ENCODE measurements at regions not wholly inside any gene's neighbourhood (a gene's known extent, or its start where the extent isn't known, plus 50 kb on each side); places are given as distances from the start of the nearest gene placed in this dataset.

DNA sequence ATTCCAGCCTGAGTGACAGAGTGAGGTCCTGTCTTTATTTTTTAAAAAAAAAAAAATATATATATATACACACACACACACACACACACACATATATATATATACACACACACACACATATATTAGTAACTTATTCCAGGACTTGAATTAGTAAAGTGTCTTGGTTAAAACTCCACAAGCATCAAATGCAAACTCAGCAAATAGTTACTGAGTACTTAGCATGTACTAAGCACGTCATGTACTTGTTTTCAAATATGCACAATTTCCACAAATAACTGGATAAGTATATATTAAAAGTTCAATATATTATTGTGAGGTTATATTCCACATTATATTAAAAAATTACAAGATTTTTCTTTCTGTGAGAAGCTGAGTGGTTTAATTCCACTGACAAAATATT is 304.7 kb downstream of the ZEB2 start:
- DNase-seq (ENCODE audit: low spot score), result no peak

DNA sequence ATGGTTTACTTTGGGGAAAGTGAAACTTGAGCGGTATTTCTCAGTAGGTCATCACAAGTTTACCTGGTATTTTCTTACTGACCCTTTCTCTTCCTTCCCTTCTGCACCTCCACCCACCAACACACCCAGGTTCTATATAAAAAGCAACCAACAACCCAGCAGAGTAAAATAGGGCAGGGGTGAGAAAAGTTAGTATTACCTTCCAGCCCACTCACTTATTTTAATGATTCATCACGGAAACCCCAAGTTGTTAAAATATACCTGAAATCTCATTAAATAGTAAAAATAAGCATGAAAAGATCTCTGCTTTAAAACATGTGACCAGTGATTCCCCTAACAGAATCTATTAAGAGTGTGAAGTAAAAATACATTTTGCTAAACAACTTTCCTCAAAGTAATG is 306.1 kb downstream of the ZEB2 start:
- DNase-seq (ENCODE audit: low spot score), result no peak

DNA sequence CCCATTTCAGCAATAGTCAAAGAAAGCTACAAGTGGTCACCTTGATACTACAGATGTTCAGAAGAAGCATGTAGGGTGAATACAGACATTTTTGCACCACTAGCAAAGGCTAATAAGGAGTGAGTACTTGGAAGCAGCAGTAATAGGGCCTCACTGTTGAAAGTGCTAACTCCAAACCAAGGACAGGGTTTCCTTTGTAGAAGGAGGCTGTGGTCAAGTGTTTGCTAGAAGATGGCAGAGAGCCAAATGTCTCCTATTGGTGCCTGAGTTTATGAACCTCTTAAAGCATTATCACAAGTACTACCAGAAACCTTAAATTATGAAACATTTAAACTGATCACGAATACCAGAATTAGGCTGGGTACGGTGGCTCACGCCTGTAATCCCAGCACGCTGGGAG is 308.1 kb downstream of the ZEB2 start:
- DNase-seq (ENCODE audit: low spot score), result no peak

DNA sequence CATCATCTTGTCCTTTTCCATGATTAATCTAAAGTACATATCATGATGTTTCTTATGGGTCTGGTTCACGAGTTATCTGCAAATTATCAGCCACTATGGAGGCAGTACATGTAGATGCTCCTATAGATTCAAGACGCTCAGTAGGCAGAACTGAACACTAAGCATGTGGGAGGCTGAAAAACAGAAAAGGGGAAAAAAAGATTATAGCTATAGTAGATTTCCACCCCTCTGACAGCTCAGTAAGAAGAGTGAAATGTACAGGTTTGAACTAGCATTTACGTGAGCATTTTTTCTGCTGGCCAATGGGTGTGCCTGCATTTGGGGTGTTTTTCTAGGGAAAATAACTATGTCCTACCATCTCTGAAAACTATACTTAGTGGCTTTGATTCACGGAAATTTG is 308.9 kb downstream of the ZEB2 start:
- no peak for DNase-seq (ENCODE audit: low spot score)

DNA sequence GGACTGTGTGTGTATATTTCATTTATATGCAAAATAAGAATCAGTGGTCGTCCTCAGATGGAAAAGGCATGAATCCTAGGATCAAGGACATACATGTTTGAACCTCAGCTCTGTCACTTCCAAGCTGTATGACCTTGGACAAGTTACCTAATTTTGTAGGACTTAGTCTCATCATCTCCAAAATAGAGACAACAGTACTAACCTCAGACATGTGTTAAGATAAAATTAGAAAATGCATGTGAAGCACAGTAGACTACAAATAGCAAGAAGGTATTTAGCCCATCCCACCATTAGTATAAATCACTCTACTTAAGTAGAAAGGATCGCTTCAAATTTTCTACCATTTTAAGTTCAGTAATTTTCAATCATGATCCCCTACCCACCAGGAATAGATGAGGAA is 309.8 kb downstream of the ZEB2 start:
- no peak for DNase-seq (ENCODE audit: low spot score)

DNA sequence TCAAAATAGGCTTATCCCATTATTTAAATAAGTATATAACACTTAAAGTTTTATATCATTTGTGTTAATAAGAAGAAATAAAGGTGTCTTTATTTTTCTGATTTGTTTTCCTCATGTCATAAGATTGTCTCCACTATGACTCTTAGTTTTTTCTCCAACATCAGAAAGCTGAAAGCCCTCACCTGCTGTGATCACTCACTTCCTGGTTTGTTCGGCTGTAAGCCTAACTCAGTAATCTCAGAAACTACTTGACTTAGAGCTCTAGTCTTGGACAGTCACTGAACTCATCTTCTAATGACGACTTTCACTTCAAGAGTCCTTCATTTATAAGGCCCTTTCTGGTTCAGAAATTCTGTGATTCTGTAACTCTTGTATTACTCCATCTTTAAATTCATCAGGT is 311.0 kb downstream of the ZEB2 start:
- DNase-seq (ENCODE audit: low spot score), result no peak

DNA sequence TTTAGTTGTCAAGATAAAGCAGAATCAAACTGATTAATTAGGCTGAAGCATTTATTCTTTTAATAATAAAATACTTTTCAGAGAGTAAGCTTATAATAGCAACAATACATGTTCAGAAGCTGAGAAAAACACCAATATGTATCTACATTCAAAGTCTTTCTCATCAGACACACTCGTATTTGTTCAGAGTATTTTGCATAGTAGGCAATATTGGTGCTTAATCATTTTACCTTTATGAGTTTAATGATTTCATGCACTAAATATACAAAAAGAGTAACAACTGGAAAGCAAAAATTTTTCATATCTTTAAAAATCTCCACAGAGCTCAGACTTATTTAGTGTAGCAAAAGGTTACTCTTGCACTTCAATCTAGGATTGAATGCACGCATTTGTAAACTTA is 313.9 kb downstream of the ZEB2 start:
- no peak for DNase-seq (ENCODE audit: low spot score)

DNA sequence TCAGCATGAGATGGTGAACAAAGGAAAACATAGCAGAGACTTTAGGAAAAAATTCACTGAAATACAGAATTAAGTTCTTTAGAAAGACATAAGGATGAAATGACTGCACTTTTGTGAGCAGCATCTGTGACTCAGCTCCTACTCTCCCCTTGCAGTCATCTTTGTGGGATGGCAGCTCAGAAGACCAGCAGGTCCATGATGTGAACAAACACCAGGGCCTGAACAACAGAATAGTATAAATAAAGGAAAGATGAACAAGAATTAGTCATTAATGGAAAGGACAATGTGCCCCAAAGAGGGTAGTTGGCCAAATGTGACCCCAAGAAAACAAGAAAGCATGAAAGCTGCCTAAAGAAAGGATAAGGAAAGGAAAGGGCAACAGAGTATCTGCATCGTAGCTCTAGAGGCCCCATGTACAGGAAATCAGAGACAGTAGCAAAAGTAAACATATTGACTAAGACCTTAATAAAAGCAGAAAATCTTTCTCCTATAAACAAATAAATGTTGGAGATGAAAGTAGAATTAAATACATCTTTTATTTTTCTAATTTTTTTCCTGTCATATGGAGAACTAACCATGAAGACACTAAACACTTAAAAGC is 318.0 kb downstream of the ZEB2 start:
- no peak for DNase-seq (ENCODE audit: low spot score)

DNA sequence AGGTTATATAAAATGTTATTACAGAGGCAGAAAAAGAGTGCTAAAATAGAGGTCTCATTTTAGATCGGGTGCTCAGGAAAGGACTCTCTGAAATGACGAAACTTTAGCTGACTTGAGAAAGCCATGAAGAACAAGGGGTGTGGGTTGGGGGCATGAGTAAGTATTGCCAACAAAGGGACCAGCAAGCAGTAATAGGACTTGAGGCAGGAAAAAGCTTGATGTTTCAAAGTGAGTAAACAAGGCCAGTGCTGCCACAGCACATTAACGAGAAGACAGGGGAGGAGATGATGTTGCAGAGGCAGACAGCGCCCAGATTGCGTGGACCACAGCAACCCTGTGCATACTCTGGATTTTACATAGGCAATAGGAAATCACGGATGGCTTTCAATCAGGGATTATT is 318.8 kb downstream of the ZEB2 start:
- no peak for DNase-seq (ENCODE audit: low spot score)

DNA sequence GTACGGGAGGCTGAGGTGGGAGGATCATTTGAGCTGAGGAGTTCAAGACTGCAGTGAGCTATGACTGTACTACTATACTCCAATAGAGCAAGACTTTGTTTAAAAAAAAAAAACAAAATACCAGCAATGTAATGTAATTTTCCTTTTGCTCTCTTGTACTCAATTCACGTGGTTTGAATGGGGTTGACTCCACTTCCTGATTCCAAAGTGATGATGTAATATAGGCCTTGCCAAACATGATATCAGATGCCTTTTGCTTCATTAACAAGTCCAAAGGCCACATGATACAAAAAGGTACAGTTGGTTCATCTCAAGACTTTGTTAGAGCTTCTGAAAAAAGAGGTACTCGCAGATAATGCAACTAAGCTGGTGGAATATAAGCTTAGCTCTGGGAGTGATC is 321.8 kb downstream of the ZEB2 start:
- no peak for DNase-seq (ENCODE audit: low spot score)

DNA sequence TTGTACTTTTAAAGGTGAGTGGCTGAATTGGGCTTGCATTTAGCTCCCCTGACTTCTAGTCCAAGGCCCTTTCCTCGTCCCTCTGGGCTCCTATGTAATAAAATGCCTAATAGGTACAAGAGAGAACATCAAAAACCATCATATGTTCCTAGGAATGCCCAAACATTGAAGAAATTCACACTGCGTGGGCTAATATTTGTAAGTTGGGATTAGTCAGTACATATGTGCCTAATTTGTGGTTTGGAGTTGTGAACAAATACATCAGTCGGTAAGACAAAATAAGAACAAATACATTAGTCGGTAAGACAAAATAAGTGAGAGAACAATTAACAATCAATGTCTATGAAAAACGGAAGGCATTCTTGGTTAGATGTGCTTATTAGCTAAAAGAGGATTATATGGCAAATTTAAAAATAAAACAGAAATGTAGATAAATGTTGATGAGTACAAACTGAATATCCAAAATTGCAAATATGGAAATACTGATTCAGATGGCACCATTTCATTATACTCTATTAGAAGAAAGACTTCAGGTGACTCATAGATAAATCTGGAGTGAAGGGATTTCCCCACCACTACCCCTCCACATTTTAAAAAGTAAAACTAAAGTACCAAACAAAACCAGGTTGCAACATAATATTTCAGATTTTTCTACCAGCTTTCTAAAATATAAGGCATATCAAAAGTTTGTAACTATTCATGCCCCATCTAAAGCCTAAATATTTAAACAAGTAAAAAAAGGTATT is 325.4 kb downstream of the ZEB2 start:
- DNase-seq (ENCODE audit: low spot score), result no peak

DNA sequence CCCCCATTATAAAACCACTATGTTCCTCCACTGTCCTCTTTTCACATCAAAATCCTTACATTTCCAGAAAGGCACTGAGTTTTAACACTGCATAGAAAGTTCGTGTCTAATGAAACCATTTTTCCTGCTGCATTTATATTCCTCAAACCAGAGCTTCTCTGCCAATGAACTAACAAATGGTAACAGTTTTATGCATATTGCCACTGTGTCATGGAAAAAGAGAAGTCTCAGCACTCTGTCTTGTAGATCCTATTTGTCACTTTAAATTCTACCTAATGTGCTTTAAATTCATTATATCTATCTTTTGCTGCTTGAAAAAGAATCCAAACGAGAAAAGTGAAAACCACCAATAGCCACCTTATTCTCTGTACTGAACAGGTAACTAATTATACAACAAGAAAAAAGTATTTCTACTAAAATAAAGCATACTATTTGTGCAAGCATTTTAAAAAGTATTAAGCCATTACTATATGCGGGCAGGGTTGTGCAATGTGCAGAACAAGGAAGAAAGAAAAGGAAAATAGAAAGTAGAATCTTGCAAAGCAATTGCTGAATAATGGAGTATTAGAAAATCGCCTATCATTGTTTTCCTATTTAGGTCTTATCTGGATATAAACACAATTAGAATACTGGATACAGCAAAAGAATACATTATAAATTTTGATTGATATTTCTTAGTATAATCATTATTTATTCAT is 328.9 kb downstream of the ZEB2 start:
- DNase-seq (ENCODE audit: low spot score), result no peak

DNA sequence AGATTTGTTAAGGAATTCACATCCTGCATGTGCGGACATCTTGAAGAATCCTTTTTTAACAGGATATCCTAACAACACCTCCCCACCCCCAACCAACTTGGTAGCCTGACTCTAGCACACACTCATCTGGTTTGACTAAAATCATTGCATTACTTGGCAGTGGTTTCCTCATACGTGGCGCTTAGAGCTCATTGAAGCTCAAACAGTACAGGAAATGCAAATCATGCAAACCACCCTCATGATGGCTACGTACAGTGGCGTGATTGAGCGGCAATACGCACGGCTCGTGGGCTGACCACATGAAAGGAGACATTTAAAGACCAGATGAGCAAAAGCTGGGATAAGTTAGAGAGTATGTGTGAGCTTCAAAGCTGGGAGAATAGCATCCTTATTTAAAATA is 336.2 kb downstream of the ZEB2 start:
- DNase-seq (ENCODE audit: low spot score), result no peak

DNA sequence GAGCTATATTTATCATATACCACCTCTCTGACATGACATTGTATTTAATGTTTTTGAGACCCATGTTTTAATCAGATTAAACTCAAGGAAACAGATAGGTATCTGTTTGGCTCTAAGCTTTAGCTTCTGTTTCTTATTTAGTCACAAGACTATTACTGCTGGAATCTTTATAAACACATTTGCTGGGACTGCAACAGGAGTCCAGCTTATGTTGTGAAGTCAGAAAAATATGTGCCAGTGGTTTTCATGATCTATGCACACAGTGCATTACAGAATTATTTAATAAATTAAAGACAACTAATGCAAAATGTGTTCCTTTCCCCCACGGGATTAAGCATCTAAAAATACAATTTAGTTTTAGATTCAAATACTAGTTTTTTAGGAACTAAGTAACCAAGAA is 338.9 kb downstream of the ZEB2 start:
- DNase-seq (ENCODE audit: low spot score), result no peak

DNA sequence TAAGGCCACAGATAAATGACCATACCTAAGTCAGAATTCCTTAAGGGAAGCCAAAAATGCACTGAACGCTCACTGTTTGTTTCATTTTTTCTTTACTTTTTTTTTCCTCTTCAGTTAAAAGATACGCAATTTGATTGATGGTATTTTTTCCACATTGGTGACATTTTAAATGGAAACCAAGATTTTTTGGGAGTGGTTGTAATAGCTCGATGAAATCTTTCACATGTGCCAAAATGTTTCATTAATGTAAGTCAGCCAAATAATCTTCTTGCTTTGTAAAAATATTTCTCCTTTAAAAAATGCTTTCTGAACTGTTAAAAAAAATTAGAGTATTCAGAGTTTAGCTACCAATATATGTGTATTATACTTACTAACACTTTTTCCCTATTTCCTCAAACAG is 339.8 kb downstream of the ZEB2 start:
- no peak for DNase-seq (ENCODE audit: low spot score)

DNA sequence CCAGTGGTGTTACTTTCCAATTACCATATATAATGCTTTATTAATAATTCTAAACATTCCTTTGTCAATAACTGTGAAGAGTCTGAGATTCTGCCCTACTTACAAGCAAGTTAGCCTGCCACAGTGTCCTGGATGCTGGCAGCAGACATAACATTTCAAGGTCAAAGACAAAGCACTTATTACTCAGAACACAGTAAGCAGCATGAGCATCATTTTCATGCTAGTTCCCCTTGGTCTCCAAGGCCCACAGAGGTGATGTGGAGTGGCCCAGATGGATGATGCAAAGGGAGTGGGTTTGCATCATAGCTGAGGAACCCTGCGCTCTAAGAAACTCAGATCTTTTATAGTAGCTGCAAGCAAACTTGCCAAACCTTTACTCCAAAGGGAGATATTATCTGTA is 349.7 kb downstream of the ZEB2 start:
- no peak for DNase-seq (ENCODE audit: low spot score)

DNA sequence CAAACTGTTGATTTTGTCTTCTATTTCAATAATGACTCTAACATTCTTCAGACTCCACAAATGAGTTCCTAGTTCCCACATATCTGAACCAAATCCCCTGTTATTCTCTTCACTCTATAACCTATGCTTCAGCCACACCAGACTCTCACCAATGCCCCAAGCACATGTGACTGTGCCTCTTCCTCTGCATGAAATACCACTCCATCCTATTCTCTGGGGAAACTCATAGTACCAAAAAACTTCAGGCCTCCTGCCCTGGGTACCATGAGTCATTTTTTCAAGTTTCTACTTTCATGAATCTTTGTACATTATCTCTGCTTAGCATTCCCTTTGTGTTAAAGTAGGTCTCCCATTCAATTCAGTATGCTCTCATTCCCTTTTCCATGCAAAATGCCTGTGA is 353.2 kb downstream of the ZEB2 start:
- no peak for DNase-seq (ENCODE audit: low spot score)

DNA sequence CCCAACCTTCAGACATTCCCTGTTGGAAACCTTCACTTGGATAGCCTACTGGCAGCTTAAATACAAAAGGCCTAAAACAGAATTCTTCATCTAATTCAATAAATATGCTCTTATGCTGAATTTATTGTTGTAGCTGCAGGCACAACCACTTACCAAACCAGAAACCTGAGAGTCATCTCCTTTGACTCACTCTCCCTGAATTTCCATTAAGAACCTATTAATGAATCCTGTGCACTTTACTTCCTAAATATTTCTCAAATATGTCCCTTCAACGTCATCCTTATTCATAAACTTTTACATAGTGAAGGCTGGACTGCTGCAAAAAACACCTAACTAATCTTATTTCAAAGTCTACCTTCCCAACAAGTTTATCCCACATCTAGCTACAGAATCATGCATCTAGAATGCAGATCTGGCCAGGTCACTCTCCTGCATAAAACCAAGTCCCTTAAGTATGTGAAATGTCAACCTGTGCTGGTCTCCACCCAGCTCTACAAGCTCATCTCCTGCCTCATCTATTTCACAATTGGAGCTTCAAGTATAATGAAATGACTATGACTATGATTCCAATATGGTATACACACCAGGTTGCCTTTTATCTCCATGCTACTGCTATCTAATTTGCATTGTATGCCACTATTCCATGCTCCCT is 354.2 kb downstream of the ZEB2 start:
- DNase-seq (ENCODE audit: low spot score), result no peak

DNA sequence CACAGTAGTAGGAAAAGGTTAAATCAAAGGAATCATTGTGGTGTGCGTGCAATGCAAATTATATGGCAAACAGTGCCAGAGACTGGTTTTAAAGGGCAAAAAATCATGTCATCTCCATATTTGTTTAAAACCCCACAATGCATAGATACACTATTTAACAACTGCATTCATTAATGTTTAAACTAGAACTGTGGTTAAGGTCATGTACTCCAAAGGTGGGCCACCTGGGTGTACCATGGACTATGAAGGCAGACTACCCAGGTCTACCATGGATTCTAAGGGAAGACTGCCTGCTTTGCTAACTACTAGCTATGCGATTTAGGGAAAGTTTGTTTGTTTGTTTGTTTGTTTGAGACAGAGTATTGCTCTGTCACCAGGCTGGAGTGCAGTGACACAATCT is 356.3 kb downstream of the ZEB2 start:
- DNase-seq (ENCODE audit: low spot score), result no peak

DNA sequence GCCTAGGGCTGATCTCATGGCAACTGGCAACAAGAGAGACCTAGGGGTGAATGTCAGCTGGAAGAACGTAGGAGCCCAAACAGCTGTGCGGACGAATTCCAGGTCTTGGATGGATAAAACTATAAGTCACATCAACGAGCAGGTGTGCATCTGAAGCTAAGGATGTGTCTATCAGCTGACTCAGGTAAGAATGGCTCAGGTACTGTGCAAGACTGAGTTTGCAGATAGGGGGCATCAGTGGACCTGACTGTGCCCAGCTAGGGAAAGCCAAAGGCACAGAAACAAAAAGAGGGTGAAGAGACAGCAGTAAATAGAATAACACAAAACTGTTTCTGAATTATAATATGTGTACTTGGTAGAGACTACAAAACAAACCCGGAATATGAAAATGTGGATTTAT is 357.3 kb downstream of the ZEB2 start:
- no peak for DNase-seq (ENCODE audit: low spot score)

DNA sequence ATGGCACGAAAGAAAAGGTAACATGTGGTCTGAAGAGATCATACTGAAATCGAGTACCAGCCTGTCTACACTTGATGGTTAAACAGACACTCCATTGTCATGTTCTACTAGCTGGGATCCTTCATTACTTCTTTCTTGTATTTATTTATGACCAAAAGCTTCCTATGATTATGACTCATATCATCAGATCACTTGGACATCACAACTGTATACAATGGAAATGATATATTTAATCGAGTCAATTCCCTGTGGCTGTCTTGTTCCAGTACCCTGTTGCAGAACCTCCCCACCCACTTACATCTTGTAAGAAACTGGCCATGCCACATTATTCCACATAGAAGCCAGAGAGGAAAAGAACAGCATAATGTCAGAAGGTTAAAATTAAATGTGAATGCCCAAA is 358.9 kb downstream of the ZEB2 start:
- DNase-seq (ENCODE audit: low spot score), result no peak

DNA sequence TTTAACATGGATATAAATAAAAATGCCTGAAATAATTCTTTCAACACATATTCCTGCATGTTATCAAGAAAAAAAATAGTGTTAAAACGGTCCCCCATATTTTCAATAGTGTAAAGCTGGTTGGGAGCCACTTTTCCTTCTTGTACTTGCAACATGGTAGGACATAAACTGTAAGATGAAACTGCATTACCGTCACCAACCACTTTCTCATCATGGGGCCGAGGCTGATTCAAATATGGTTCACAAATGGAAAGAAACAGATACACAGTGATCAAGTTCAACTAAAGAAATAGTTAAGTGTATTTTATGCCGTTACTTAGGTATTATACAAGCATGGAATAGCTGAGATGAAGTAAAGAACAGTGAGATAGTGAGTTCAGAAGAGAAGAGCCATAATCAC is 360.7 kb downstream of the ZEB2 start:
- DNase-seq (ENCODE audit: low spot score), result no peak

DNA sequence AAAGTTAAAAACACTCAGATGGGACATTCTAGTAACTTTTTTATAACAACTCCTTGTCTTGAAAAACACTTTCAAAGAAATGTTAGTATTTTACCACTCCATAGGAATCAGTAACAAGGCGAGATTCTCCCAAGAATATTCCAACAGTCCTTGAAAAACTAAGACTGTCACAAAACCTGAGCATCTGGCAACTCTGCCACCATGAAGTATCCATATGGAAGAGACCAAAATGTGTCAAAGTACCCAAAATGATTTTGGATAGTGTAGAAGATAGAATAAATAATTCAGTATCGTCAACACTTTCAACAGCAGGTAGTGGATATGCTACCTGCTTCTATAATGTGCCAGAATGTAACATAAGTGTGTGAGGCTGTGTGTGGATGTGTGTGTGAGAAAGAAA is 361.8 kb downstream of the ZEB2 start:
- DNase-seq (ENCODE audit: low spot score), result no peak
